ENCODE measurements at regions not wholly inside any gene's neighbourhood (a gene's known extent, or its start where the extent isn't known, plus 50 kb on each side); places are given as distances from the start of the nearest gene placed in this dataset.

- Mint-ChIP-seq H3K4me3 (no peak overlapping the region), H3K36me3 (ENCODE audit: insufficient read depth) (no peaks in the 10 kb centered on the region), H3K27me3 (ENCODE audit: low read depth) (peaks cover 16% of the 10 kb centered on the region), H3K4me1 (ENCODE audit: low read depth) (no peaks in the 10 kb centered on the region), H3K9me3 (no peaks in the 10 kb centered on the region)
- DNase-seq, result no peak
- no peak for ATAC-seq
Observed at GRCh38 chr3:10746001-10746400, 70.0 kb upstream of the SLC6A11 start.

GRCh38 chr3:10746684-10747083, 69.3 kb upstream of the SLC6A11 start:
- Mint-ChIP-seq H3K36me3 (ENCODE audit: insufficient read depth) (no peaks in the 10 kb centered on the region), H3K27me3 (ENCODE audit: low read depth) (peaks cover 15% of the 10 kb centered on the region), H3K4me1 (ENCODE audit: low read depth) (no peaks in the 10 kb centered on the region), H3K9me3 (no peaks in the 10 kb centered on the region), H3K4me3 (no peak overlapping the region)
- ATAC-seq, result no peak
- DNase-seq, result no peak

- Mint-ChIP-seq H3K9me3 (no peaks in the 10 kb centered on the region), H3K4me3 (no peak overlapping the region), H3K36me3 (ENCODE audit: insufficient read depth) (no peaks in the 10 kb centered on the region), H3K4me1 (ENCODE audit: low read depth) (no peaks in the 10 kb centered on the region), H3K27me3 (ENCODE audit: low read depth) (peaks cover 15% of the 10 kb centered on the region)
- ATAC-seq (no peak), DNase-seq (no peak)
Observed at GRCh38 chr3:10747341-10747740, 68.7 kb upstream of the SLC6A11 start.

- H3K36me3 Mint-ChIP-seq (ENCODE audit: insufficient read depth), result no peaks in the 10 kb centered on the region
- H3K9me3 Mint-ChIP-seq, result no peaks in the 10 kb centered on the region
- no peak overlapping the region for H3K4me3 Mint-ChIP-seq
- ATAC-seq, result no peak
- peaks cover 15% of the 10 kb centered on the region for H3K27me3 Mint-ChIP-seq (ENCODE audit: low read depth)
- H3K4me1 Mint-ChIP-seq (ENCODE audit: low read depth), result no peaks in the 10 kb centered on the region
- no peak for DNase-seq
Observed at GRCh38 chr3:10748040-10748439, 68.0 kb upstream of the SLC6A11 start.

- H3K9me3 Mint-ChIP-seq, result no peaks in the 10 kb centered on the region
Observed at GRCh38 chr3:10753964-10754363, 62.1 kb upstream of the SLC6A11 start.

GRCh38 chr3:10756546-10756945, 59.5 kb upstream of the SLC6A11 start:
- no peak overlapping the region for H3K4me3 Mint-ChIP-seq
- H3K4me1 Mint-ChIP-seq (ENCODE audit: low read depth), result peaks cover 3% of the 10 kb centered on the region
- peaks cover 40% of the 10 kb centered on the region for H3K27me3 Mint-ChIP-seq (ENCODE audit: low read depth)
- DNase-seq (no peak), ATAC-seq (no peak)
- H3K9me3 Mint-ChIP-seq, result no peaks in the 10 kb centered on the region
- no peaks in the 10 kb centered on the region for H3K36me3 Mint-ChIP-seq (ENCODE audit: insufficient read depth)

More at GRCh38 chr3:10753964-10754363, 62.1 kb upstream of the SLC6A11 start:
- Mint-ChIP-seq H3K36me3 (ENCODE audit: insufficient read depth) (no peaks in the 10 kb centered on the region), H3K4me3 (no peak overlapping the region), H3K4me1 (ENCODE audit: low read depth) (peaks cover 3% of the 10 kb centered on the region), H3K27me3 (ENCODE audit: low read depth) (peaks cover 29% of the 10 kb centered on the region)
- no peak for DNase-seq
- ATAC-seq, result no peak

GRCh38 chr3:10757021-10757820, 58.8 kb upstream of the SLC6A11 start:
- Mint-ChIP-seq H3K9me3 (no peaks in the 10 kb centered on the region), H3K4me1 (ENCODE audit: low read depth) (peaks cover 3% of the 10 kb centered on the region), H3K27me3 (ENCODE audit: low read depth) (peaks cover 46% of the 10 kb centered on the region), H3K36me3 (ENCODE audit: insufficient read depth) (no peaks in the 10 kb centered on the region), H3K4me3 (no peak overlapping the region)
- ATAC-seq (peak; percentile 69 to 75), DNase-seq (no peak)

- Mint-ChIP-seq H3K4me1 (ENCODE audit: low read depth) (peaks cover 3% of the 10 kb centered on the region), H3K9me3 (no peaks in the 10 kb centered on the region), H3K27me3 (ENCODE audit: low read depth) (peaks cover 44% of the 10 kb centered on the region), H3K4me3 (no peak overlapping the region), H3K36me3 (ENCODE audit: insufficient read depth) (no peaks in the 10 kb centered on the region)
- no peak for DNase-seq
- peak; percentile 64 to 67 for ATAC-seq
Observed at GRCh38 chr3:10757821-10758130, 58.3 kb upstream of the SLC6A11 start.

- ATAC-seq (peak; percentile 63 to 67), DNase-seq (peak; percentile 14)
- Mint-ChIP-seq H3K9me3 (no peaks in the 10 kb centered on the region), H3K36me3 (ENCODE audit: insufficient read depth) (no peaks in the 10 kb centered on the region), H3K4me3 (no peak overlapping the region), H3K4me1 (ENCODE audit: low read depth) (peaks cover 3% of the 10 kb centered on the region), H3K27me3 (ENCODE audit: low read depth) (peaks cover 39% of the 10 kb centered on the region)
Observed at GRCh38 chr3:10758304-10759037, 57.6 kb upstream of the SLC6A11 start.

- DNase-seq (no peak), ATAC-seq (no peak)
- H3K9me3 Mint-ChIP-seq, result no peaks in the 10 kb centered on the region
- H3K27me3 Mint-ChIP-seq (ENCODE audit: low read depth), result peaks cover 32% of the 10 kb centered on the region
- peaks cover 3% of the 10 kb centered on the region for H3K4me1 Mint-ChIP-seq (ENCODE audit: low read depth)
- no peak overlapping the region for H3K4me3 Mint-ChIP-seq
- H3K36me3 Mint-ChIP-seq (ENCODE audit: insufficient read depth), result no peaks in the 10 kb centered on the region
Observed at GRCh38 chr3:10759495-10759894, 56.5 kb upstream of the SLC6A11 start.

GRCh38 chr3:10760199-10760598, 55.8 kb upstream of the SLC6A11 start:
- peaks cover 3% of the 10 kb centered on the region for H3K4me1 Mint-ChIP-seq (ENCODE audit: low read depth)
- no peaks in the 10 kb centered on the region for H3K9me3 Mint-ChIP-seq
- no peak for DNase-seq
- H3K36me3 Mint-ChIP-seq (ENCODE audit: insufficient read depth), result no peaks in the 10 kb centered on the region
- peaks cover 31% of the 10 kb centered on the region for H3K27me3 Mint-ChIP-seq (ENCODE audit: low read depth)
- no peak overlapping the region for H3K4me3 Mint-ChIP-seq
- ATAC-seq, result no peak

- Mint-ChIP-seq H3K36me3 (ENCODE audit: insufficient read depth) (no peaks in the 10 kb centered on the region), H3K4me1 (ENCODE audit: low read depth) (peaks cover 3% of the 10 kb centered on the region), H3K27me3 (ENCODE audit: low read depth) (peaks cover 36% of the 10 kb centered on the region), H3K9me3 (no peaks in the 10 kb centered on the region), H3K4me3 (no peak overlapping the region)
- ATAC-seq (no peak), DNase-seq (no peak)
Observed at GRCh38 chr3:10761583-10761982, 54.4 kb upstream of the SLC6A11 start.

GRCh38 chr3:10762116-10762515, 53.9 kb upstream of the SLC6A11 start:
- Mint-ChIP-seq H3K9me3 (no peaks in the 10 kb centered on the region), H3K4me3 (no peak overlapping the region), H3K27me3 (ENCODE audit: low read depth) (peaks cover 40% of the 10 kb centered on the region), H3K36me3 (ENCODE audit: insufficient read depth) (no peaks in the 10 kb centered on the region), H3K4me1 (ENCODE audit: low read depth) (peaks cover 3% of the 10 kb centered on the region)
- ATAC-seq (no peak), DNase-seq (no peak)

- Mint-ChIP-seq H3K36me3 (ENCODE audit: insufficient read depth) (no peaks in the 10 kb centered on the region), H3K4me3 (no peak overlapping the region), H3K27me3 (ENCODE audit: low read depth) (peaks cover 43% of the 10 kb centered on the region), H3K4me1 (ENCODE audit: low read depth) (no peaks in the 10 kb centered on the region), H3K9me3 (no peaks in the 10 kb centered on the region)
- ATAC-seq, result no peak
- DNase-seq, result no peak
Observed at GRCh38 chr3:10762611-10763247, 53.3 kb upstream of the SLC6A11 start.

GRCh38 chr3:10763248-10763620, 52.8 kb upstream of the SLC6A11 start:
- Mint-ChIP-seq H3K9me3 (no peaks in the 10 kb centered on the region), H3K4me1 (ENCODE audit: low read depth) (no peaks in the 10 kb centered on the region), H3K27me3 (ENCODE audit: low read depth) (peaks cover 46% of the 10 kb centered on the region), H3K4me3 (no peak overlapping the region), H3K36me3 (ENCODE audit: insufficient read depth) (no peaks in the 10 kb centered on the region)
- DNase-seq (no peak), ATAC-seq (no peak)

All from activated T-cell treated with anti-CD3 and anti-CD28 coated beads, Interleukin-2, amount 50 U/mL, for 4 hours (primary cell).